Liver (tissue), 8 donors: ENCODE measurements at regions not wholly inside any gene's neighbourhood (a gene's known extent, or its start where the extent isn't known, plus 50 kb on each side); places are given as distances from the start of the nearest gene placed in this dataset.

ENCODE experiments used
- DNase-seq: peaks from one replicate; pipeline ENCODE4 v3.0.0-alpha.2; 2017; ENCODE audit warnings: low spot score
- H3K27ac ChIP-seq, 2 donors: one replicate each; pipeline ENCODE4 v1.7.0; 2013; ENCODE audit warnings: inconsistent platforms in 2 of 2, low read length in 2 of 2, control low read depth in 1 of 2, low read depth in 1 of 2, mild to moderate bottlenecking in 1 of 2
- H3K27me3 ChIP-seq, 4 donors: one replicate each; pipeline versions ENCODE4 v1.6.1 to v1.7.0; 2013; ENCODE audit warnings: low read length in 3 of 4, inconsistent platforms in 1 of 4, mild to moderate bottlenecking in 1 of 4, moderate library complexity in 1 of 4; ENCODE audit not compliant: control insufficient read depth in 4 of 4, insufficient read depth in 4 of 4
- H3K36me3 ChIP-seq, 4 donors: one replicate each; pipeline versions ENCODE4 v1.6.1 to v1.7.0; 2013; ENCODE audit warnings: low read length in 3 of 4, mild to moderate bottlenecking in 3 of 4, low read depth in 1 of 4, moderate library complexity in 1 of 4; ENCODE audit not compliant: control insufficient read depth in 4 of 4, insufficient read depth in 3 of 4
- H3K4me1 ChIP-seq, 4 donors: one replicate each; pipeline versions ENCODE4 v1.6.1 to v1.7.0; 2013; ENCODE audit warnings: low read length in 3 of 4, mild to moderate bottlenecking in 3 of 4, moderate library complexity in 1 of 4; ENCODE audit not compliant: control insufficient read depth in 4 of 4, insufficient read depth in 4 of 4
- H3K4me3 ChIP-seq, 3 donors: one replicate each; pipeline versions ENCODE4 v1.6.1 to v1.7.0; 2013; ENCODE audit warnings: low read length in 3 of 3, control low read depth in 1 of 3, low read depth in 1 of 3, mild to moderate bottlenecking in 1 of 3
- H3K9ac ChIP-seq, 2 donors: one replicate each; pipeline ENCODE4 v1.7.0; 2013; ENCODE audit warnings: low read length in 2 of 2, mild to moderate bottlenecking in 2 of 2, moderate library complexity in 2 of 2, control low read depth in 1 of 2, low read depth in 1 of 2
- H3K9me3 ChIP-seq, 4 donors: one replicate each; pipeline versions ENCODE4 v1.6.1 to v1.7.0; 2013; ENCODE audit warnings: low read length in 3 of 4; ENCODE audit not compliant: control insufficient read depth in 4 of 4
- EGR1 ChIP-seq, 2 donors: IDR thresholded peaks; 2 replicates each; pipeline ENCODE4 v1.6.1; 2016 to 2018; ENCODE audit warnings: antibody characterized with exemption in 2 of 2, low read depth in 2 of 2
- FOXA1 ChIP-seq: IDR thresholded peaks from 2 replicates; pipeline ENCODE4 v1.6.1; 2016; ENCODE audit warnings: antibody characterized with exemption
- FOXA2 ChIP-seq: IDR thresholded peaks from 2 replicates; pipeline ENCODE4 v1.6.1; 2016; ENCODE audit warnings: antibody characterized with exemption
- GABPA ChIP-seq, 2 donors: IDR thresholded peaks in 1 of 2; conservative IDR thresholded peaks in 1 of 2; 2 replicates each; pipeline ENCODE4 v1.6.1; 2016; ENCODE audit warnings: antibody characterized with exemption in 2 of 2, mild to moderate bottlenecking in 1 of 2, moderate library complexity in 1 of 2
- HNF4A ChIP-seq, 2 donors: conservative IDR thresholded peaks; 2 replicates each; pipeline ENCODE4 v1.6.1; 2016; ENCODE audit warnings: antibody characterized with exemption in 2 of 2, mild to moderate bottlenecking in 2 of 2
- HNF4G ChIP-seq: IDR thresholded peaks from 2 replicates; pipeline ENCODE4 v1.6.1; 2016; ENCODE audit warnings: antibody characterized with exemption
- RAD21 ChIP-seq, 2 donors: IDR thresholded peaks; 2 replicates each; pipeline ENCODE4 v1.6.1; 2016; ENCODE audit warnings: antibody characterized with exemption in 2 of 2, mild to moderate bottlenecking in 2 of 2
- RXRA ChIP-seq, 2 donors: IDR thresholded peaks; 2 replicates each; pipeline ENCODE4 v1.6.1; 2017 to 2018; ENCODE audit warnings: antibody characterized with exemption in 2 of 2, mild to moderate bottlenecking in 1 of 2
- SP1 ChIP-seq: IDR thresholded peaks from 2 replicates; pipeline ENCODE4 v1.6.1; 2018; ENCODE audit warnings: antibody characterized with exemption, mild to moderate bottlenecking
- TAF1 ChIP-seq: conservative IDR thresholded peaks from 2 replicates; pipeline ENCODE4 v1.6.1; 2016; ENCODE audit warnings: antibody characterized with exemption, mild to moderate bottlenecking
- YY1 ChIP-seq: IDR thresholded peaks from 2 replicates; pipeline ENCODE4 v1.6.1; 2016; ENCODE audit warnings: antibody characterized with exemption, mild to moderate bottlenecking
- WGBS: extraction: QIAGEN DNeasy Blood & Tissue Kit; methylation state at CpG from one replicate; pipeline ENCODE4 v1.1.7; 2013; 5-methylcytosine and 5-hydroxymethylcytosine counted together
- TF ChIP-seq, protein P1 (sequence below): fragments of 150-350 bp; IDR thresholded peaks from 2 replicates; pipeline ENCODE4 v1.5.1; 2017; ENCODE audit warnings: improper control_type of control experiment, low read depth, low read length; ENCODE audit not compliant: missing input control
- TF ChIP-seq, protein P2 (sequence below): IDR thresholded peaks from 2 replicates; pipeline ENCODE4 v1.6.1; 2016; ENCODE audit warnings: antibody characterized with exemption, mild to moderate bottlenecking
- TF ChIP-seq, protein P3 (sequence below): IDR thresholded peaks from 2 replicates; pipeline ENCODE4 v1.6.1; 2016; ENCODE audit warnings: antibody characterized with exemption
- TF ChIP-seq, protein P4 (sequence below): IDR thresholded peaks from 2 replicates; pipeline ENCODE4 v1.6.1; 2016; ENCODE audit warnings: antibody characterized with exemption
- donor health status: healthy.
- donor health status: healthy.
- donor health status: healthy.
- donor health status: healthy.
- donor health status: healthy.

DNA sequence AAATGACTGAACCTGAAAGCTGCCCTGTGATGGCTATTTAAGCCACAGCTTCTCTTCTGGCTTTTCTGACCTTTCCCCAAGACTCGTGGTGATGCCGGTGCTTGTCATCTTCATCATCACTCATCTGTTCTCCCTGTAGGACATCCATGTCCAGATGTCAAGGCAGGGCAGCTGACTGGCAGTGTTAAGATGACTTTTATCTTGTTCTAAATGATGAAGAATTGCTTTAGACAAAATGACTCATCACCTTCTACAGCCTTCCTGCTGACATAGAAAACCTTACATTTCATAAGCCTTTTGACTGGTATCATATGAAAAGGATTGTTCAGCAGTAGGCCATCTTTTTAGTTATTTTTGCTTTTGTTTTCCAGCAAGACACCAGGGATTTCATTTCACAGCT lies 67.0 kb upstream of the GPR149 start:
- 72% methylated on average over 2 of the region's 2 CpGs for WGBS
- TF ChIP-seq EGR1 (IDR thresholded peaks at IDR 0.05; ENCODE audit: low read depth in 2 of 2) (no peak), FOXA2 (no peak), GABPA (IDR thresholded peaks at IDR 0.05 in 1 of 2, conservative IDR thresholded peaks at IDR 0.05 in 1 of 2) (no peak), HNF4A (conservative IDR thresholded peaks at IDR 0.05) (no peak), RXRA (IDR thresholded peaks at IDR 0.05) (no peak), FOXA1 (no peak), SP1 (no peak), YY1 (no peak), HNF4G (no peak)
- TF ChIP-seq, protein P1, sequence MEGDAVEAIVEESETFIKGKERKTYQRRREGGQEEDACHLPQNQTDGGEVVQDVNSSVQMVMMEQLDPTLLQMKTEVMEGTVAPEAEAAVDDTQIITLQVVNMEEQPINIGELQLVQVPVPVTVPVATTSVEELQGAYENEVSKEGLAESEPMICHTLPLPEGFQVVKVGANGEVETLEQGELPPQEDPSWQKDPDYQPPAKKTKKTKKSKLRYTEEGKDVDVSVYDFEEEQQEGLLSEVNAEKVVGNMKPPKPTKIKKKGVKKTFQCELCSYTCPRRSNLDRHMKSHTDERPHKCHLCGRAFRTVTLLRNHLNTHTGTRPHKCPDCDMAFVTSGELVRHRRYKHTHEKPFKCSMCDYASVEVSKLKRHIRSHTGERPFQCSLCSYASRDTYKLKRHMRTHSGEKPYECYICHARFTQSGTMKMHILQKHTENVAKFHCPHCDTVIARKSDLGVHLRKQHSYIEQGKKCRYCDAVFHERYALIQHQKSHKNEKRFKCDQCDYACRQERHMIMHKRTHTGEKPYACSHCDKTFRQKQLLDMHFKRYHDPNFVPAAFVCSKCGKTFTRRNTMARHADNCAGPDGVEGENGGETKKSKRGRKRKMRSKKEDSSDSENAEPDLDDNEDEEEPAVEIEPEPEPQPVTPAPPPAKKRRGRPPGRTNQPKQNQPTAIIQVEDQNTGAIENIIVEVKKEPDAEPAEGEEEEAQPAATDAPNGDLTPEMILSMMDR = no peak
- TF ChIP-seq, protein P2, sequence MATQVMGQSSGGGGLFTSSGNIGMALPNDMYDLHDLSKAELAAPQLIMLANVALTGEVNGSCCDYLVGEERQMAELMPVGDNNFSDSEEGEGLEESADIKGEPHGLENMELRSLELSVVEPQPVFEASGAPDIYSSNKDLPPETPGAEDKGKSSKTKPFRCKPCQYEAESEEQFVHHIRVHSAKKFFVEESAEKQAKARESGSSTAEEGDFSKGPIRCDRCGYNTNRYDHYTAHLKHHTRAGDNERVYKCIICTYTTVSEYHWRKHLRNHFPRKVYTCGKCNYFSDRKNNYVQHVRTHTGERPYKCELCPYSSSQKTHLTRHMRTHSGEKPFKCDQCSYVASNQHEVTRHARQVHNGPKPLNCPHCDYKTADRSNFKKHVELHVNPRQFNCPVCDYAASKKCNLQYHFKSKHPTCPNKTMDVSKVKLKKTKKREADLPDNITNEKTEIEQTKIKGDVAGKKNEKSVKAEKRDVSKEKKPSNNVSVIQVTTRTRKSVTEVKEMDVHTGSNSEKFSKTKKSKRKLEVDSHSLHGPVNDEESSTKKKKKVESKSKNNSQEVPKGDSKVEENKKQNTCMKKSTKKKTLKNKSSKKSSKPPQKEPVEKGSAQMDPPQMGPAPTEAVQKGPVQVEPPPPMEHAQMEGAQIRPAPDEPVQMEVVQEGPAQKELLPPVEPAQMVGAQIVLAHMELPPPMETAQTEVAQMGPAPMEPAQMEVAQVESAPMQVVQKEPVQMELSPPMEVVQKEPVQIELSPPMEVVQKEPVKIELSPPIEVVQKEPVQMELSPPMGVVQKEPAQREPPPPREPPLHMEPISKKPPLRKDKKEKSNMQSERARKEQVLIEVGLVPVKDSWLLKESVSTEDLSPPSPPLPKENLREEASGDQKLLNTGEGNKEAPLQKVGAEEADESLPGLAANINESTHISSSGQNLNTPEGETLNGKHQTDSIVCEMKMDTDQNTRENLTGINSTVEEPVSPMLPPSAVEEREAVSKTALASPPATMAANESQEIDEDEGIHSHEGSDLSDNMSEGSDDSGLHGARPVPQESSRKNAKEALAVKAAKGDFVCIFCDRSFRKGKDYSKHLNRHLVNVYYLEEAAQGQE = no peak
- TF ChIP-seq, protein P3, sequence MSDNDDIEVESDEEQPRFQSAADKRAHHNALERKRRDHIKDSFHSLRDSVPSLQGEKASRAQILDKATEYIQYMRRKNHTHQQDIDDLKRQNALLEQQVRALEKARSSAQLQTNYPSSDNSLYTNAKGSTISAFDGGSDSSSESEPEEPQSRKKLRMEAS = no peak
- TF ChIP-seq, protein P4, sequence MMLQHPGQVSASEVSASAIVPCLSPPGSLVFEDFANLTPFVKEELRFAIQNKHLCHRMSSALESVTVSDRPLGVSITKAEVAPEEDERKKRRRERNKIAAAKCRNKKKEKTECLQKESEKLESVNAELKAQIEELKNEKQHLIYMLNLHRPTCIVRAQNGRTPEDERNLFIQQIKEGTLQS = no peak
- no peak overlapping the region for H3K27ac ChIP-seq
- no peak overlapping the region for H3K4me3 ChIP-seq
- H3K9ac ChIP-seq = no peak overlapping the region
- no peaks in the 10 kb centered on the region for H3K4me1 ChIP-seq
- no peak for DNase-seq
- peaks cover 0 to 2% (median 0%) of the 10 kb centered on the region in 4 donors for H3K27me3 ChIP-seq
- no peaks in the 10 kb centered on the region for H3K9me3 ChIP-seq
- no peaks in the 10 kb centered on the region for H3K36me3 ChIP-seq

DNA sequence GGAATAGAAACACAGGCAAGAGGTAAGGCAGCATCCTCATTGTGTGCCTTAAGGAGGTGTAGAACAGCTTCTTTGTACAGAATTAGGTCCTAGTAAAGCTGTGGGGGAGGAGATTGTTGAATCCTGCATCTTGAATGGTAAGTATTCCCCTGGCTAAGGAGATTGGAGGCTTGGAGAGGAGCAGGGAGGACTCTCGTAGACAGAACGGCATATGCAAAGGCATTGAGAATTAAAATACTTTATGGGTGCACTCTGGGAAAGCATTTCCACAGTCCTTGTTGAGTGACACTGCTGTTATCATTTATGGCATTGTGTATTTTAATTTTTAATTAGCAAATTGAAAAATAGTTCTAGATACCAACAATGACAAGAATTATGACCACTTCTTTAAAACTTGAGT lies 66.5 kb upstream of the GPR149 start:
- Histone ChIP-seq H3K27me3 (peaks cover 0 to 2% (median 0%) of the 10 kb centered on the region in 4 donors), H3K36me3 (no peaks in the 10 kb centered on the region), H3K9ac (no peak overlapping the region), H3K4me1 (no peaks in the 10 kb centered on the region), H3K4me3 (no peak overlapping the region), H3K27ac (no peak overlapping the region), H3K9me3 (no peaks in the 10 kb centered on the region)
- no peak for TF ChIP-seq HNF4A (conservative IDR thresholded peaks at IDR 0.05)
- no peak for TF ChIP-seq GABPA (IDR thresholded peaks at IDR 0.05 in 1 of 2, conservative IDR thresholded peaks at IDR 0.05 in 1 of 2)
- TF ChIP-seq, protein P2 = no peak
- no peak for TF ChIP-seq EGR1 (IDR thresholded peaks at IDR 0.05; ENCODE audit: low read depth in 2 of 2)
- no peak for TF ChIP-seq TAF1
- TF ChIP-seq, protein P1 = no peak
- TF ChIP-seq HNF4G = no peak
- TF ChIP-seq RAD21 (IDR thresholded peaks at IDR 0.05) = no peak
- DNase-seq = no peak
- WGBS = 68% methylated on average over 2 of the region's 2 CpGs
